H9 (cell line): ENCODE measurements at regions not wholly inside any gene's neighbourhood (a gene's known extent, or its start where the extent isn't known, plus 50 kb on each side); places are given as distances from the start of the nearest gene placed in this dataset.

ENCODE experiments used
- DNase-seq: peaks from one replicate; pipeline ENCODE4 v3.0.0-alpha.2; 2017
- H2AFZ ChIP-seq: one replicate; pipeline ENCODE4 v1.6.1; 2013; ENCODE audit warnings: mild to moderate bottlenecking, low read length, control low read depth, moderate library complexity
- H2AK5ac ChIP-seq: 2 replicates; pipeline ENCODE4 v1.6.1; 2013; ENCODE audit warnings: low read length, control low read depth, mixed read lengths; ENCODE audit not compliant: insufficient read length
- H2BK120ac ChIP-seq: one replicate; pipeline ENCODE4 v1.6.1; 2013; ENCODE audit warnings: low read depth, mild to moderate bottlenecking, low read length, control low read depth, inconsistent platforms; ENCODE audit not compliant: poor library complexity, severe bottlenecking
- H2BK12ac ChIP-seq: 2 replicates; pipeline ENCODE4 v1.6.1; 2013; ENCODE audit warnings: low read length, control low read depth, mixed read lengths, low read depth; ENCODE audit not compliant: insufficient read length
- H2BK15ac ChIP-seq: 2 replicates; pipeline ENCODE4 v1.6.1; 2013; ENCODE audit warnings: low read depth, low read length, control low read depth
- H2BK20ac ChIP-seq: one replicate; pipeline ENCODE4 v1.6.1; 2013; ENCODE audit warnings: low read depth, mild to moderate bottlenecking, low read length, control low read depth, inconsistent platforms; ENCODE audit not compliant: poor library complexity, severe bottlenecking
- H2BK5ac ChIP-seq: 2 replicates; pipeline ENCODE4 v1.6.1; 2013; ENCODE audit warnings: low read length, control low read depth, mixed read lengths; ENCODE audit not compliant: insufficient read length
- H3K14ac ChIP-seq: 2 replicates; pipeline ENCODE4 v1.6.1; 2013; ENCODE audit warnings: low read length, control low read depth; ENCODE audit not compliant: insufficient read depth
- H3K18ac ChIP-seq: 2 replicates; pipeline ENCODE4 v1.6.1; 2013; ENCODE audit warnings: low read depth, mild to moderate bottlenecking, mixed read lengths, low read length, control low read depth; ENCODE audit not compliant: insufficient read length
- H3K23ac ChIP-seq: 2 replicates; pipeline ENCODE4 v1.6.1; 2013; ENCODE audit warnings: low read length, control low read depth, mixed read lengths, low read depth; ENCODE audit not compliant: insufficient read length
- H3K23me2 ChIP-seq: 2 replicates; pipeline ENCODE4 v1.6.1; 2013; ENCODE audit warnings: low read depth, mild to moderate bottlenecking, mixed read lengths, low read length, control low read depth; ENCODE audit not compliant: insufficient read length, poor library complexity, severe bottlenecking
- H3K27ac ChIP-seq: 2 replicates; pipeline ENCODE4 v1.5.1; 2013; ENCODE audit warnings: low read length, control low read depth, mixed read lengths, low read depth; ENCODE audit not compliant: insufficient read length
- H3K27me3 ChIP-seq: 2 replicates; pipeline ENCODE4 v1.6.1; 2013; ENCODE audit warnings: low read length, control low read depth, inconsistent platforms; ENCODE audit not compliant: insufficient read depth
- H3K4ac ChIP-seq: 2 replicates; pipeline ENCODE4 v1.6.1; 2013; ENCODE audit warnings: low read depth, mild to moderate bottlenecking, control low read depth, inconsistent platforms, low read length, moderate library complexity
- H3K4me1 ChIP-seq: 2 replicates; pipeline ENCODE4 v1.6.1; 2013; ENCODE audit warnings: low read length, control low read depth, inconsistent platforms; ENCODE audit not compliant: insufficient read depth
- H3K4me2 ChIP-seq: 2 replicates; pipeline ENCODE4 v1.6.1; 2013; ENCODE audit warnings: low read length, control low read depth, mixed read lengths; ENCODE audit not compliant: insufficient read length, insufficient read depth
- H3K56ac ChIP-seq: 2 replicates; pipeline ENCODE4 v1.6.1; 2013; ENCODE audit warnings: low read depth, mild to moderate bottlenecking, mixed read lengths, low read length, control low read depth; ENCODE audit not compliant: insufficient read length
- H3K79me1 ChIP-seq: 2 replicates; pipeline ENCODE4 v1.6.1; 2013; ENCODE audit warnings: low read depth, mild to moderate bottlenecking, moderate library complexity, low read length, control low read depth, inconsistent platforms; ENCODE audit not compliant: insufficient read depth, poor library complexity, severe bottlenecking
- H3K79me2 ChIP-seq: 2 replicates; pipeline ENCODE4 v1.6.1; 2013; ENCODE audit warnings: low read length, control low read depth, inconsistent platforms; ENCODE audit not compliant: insufficient read depth
- H3K9ac ChIP-seq: 2 replicates; pipeline ENCODE4 v1.6.1; 2013; ENCODE audit warnings: low read length, control low read depth, mixed read lengths; ENCODE audit not compliant: insufficient read length; ENCODE audit errors: extremely low read depth
- H3K9me3 ChIP-seq: one replicate; pipeline ENCODE4 v1.6.1; 2013; ENCODE audit warnings: low read depth, low read length, inconsistent platforms; ENCODE audit not compliant: control insufficient read depth
- H3T11ph ChIP-seq: one replicate; pipeline ENCODE4 v1.6.1; 2013; ENCODE audit warnings: mild to moderate bottlenecking, low read length, control low read depth, inconsistent platforms
- H4K20me1 ChIP-seq: one replicate; pipeline ENCODE4 v1.6.1; 2013; ENCODE audit not compliant: control insufficient read depth, insufficient read length, insufficient read depth
- H4K5ac ChIP-seq: 2 replicates; pipeline ENCODE4 v1.6.1; 2013; ENCODE audit warnings: low read depth, mild to moderate bottlenecking, mixed read lengths, low read length, control low read depth; ENCODE audit not compliant: insufficient read length
- H4K8ac ChIP-seq: replicated peaks from 2 replicates; pipeline ENCODE4 v1.6.1; 2013; ENCODE audit warnings: low read length, control low read depth, mixed read lengths, low read depth; ENCODE audit not compliant: insufficient read length
- H4K91ac ChIP-seq: 2 replicates; pipeline ENCODE4 v1.6.1; 2013; ENCODE audit warnings: low read depth, mild to moderate bottlenecking, moderate library complexity, mixed read lengths, low read length, control low read depth; ENCODE audit not compliant: insufficient read length
- H3K27ac Mint-ChIP-seq, 3 experiments: 2 replicates in 2 of 3; 3 replicates in 1 of 3; pipeline ENCODE4 v1.8.0; 2020 to 2021; ENCODE audit warnings: mixed read lengths in 3 of 3, mild to moderate bottlenecking in 1 of 3, moderate library complexity in 1 of 3
- H3K27me3 Mint-ChIP-seq: 2 replicates; pipeline ENCODE4 v1.8.0; 2021; ENCODE audit warnings: low read depth, mild to moderate bottlenecking, moderate library complexity, mixed read lengths
- H3K36me3 Mint-ChIP-seq, 3 experiments: 2 replicates in 2 of 3; 3 replicates in 1 of 3; pipeline ENCODE4 v1.8.0; 2020 to 2021; ENCODE audit warnings: low read depth in 3 of 3, mixed read lengths in 3 of 3; ENCODE audit not compliant: insufficient read depth in 1 of 3
- H3K4me1 Mint-ChIP-seq, 2 experiments: 2 replicates each; pipeline ENCODE4 v1.8.0; 2020; ENCODE audit warnings: mixed read lengths in 2 of 2
- H3K4me3 Mint-ChIP-seq, 2 experiments: 2 replicates in 1 of 2; 3 replicates in 1 of 2; pipeline ENCODE4 v1.8.0; 2020 to 2021; ENCODE audit warnings: mild to moderate bottlenecking in 2 of 2, mixed read lengths in 2 of 2, moderate library complexity in 1 of 2
- H3K9me3 Mint-ChIP-seq, 2 experiments: 2 replicates in 1 of 2; 3 replicates in 1 of 2; pipeline ENCODE4 v1.8.0; 2020; ENCODE audit warnings: mild to moderate bottlenecking in 2 of 2, mixed read lengths in 2 of 2, moderate library complexity in 1 of 2
- WGBS: extraction: QIAGEN DNeasy Blood & Tissue Kit; methylation state at CpG from one replicate; pipeline ENCODE4 v1.1.7; 2013; ENCODE audit warnings: missing lambda C conversion rate, low lambda C conversion rate, mixed read lengths; ENCODE audit not compliant: insufficient read length; ENCODE audit errors: extremely low coverage; 5-methylcytosine and 5-hydroxymethylcytosine counted together
- TF ChIP-seq, protein P1 (sequence below): fragments of 200-600 bp; sonication (generic); conservative IDR thresholded peaks from 3 replicates; pipeline ENCODE4 v1.8.0; 2021; ENCODE audit warnings: antibody characterized with exemption, mild to moderate bottlenecking

- no peaks in the 10 kb centered on the region; a peak in 1 of 5 replicates for H3K9me3 Mint-ChIP-seq
- no peak overlapping the region for H3K4ac ChIP-seq
- H2BK5ac ChIP-seq = no peak overlapping the region
- H3K14ac ChIP-seq = no peak overlapping the region
- H4K8ac ChIP-seq = no peak overlapping the region
- no peak overlapping the region for H4K91ac ChIP-seq
- no CpG with 5 or more reads among the region's 12 CpGs for WGBS
- H3K27me3 ChIP-seq = no peaks in the 10 kb centered on the region
- no peak overlapping the region for H3K9ac ChIP-seq
- H2AFZ ChIP-seq = no peak overlapping the region
- no peaks in the 10 kb centered on the region for H4K20me1 ChIP-seq
- no peaks in the 10 kb centered on the region for H3K4me1 ChIP-seq
- no peak overlapping the region for H2AK5ac ChIP-seq
- H3K27ac ChIP-seq = no peak overlapping the region
- no peak overlapping the region for H3T11ph ChIP-seq
- H2BK12ac ChIP-seq = no peak overlapping the region
- H3K23ac ChIP-seq = no peak overlapping the region
- H3K4me2 ChIP-seq = no peak overlapping the region
- no peak overlapping the region for H3K4me3 Mint-ChIP-seq
- H2BK120ac ChIP-seq = no peak overlapping the region
- H3K27me3 Mint-ChIP-seq = no peaks in the 10 kb centered on the region; the same call in 1 of the 2 replicates
- no peak overlapping the region for H4K5ac ChIP-seq
- no peaks in the 10 kb centered on the region for H3K23me2 ChIP-seq
- peaks cover 5 to 6% of the 10 kb centered on the region in 2 experiments; a peak in 3 of 4 replicates for H3K4me1 Mint-ChIP-seq
- TF ChIP-seq, protein P1, sequence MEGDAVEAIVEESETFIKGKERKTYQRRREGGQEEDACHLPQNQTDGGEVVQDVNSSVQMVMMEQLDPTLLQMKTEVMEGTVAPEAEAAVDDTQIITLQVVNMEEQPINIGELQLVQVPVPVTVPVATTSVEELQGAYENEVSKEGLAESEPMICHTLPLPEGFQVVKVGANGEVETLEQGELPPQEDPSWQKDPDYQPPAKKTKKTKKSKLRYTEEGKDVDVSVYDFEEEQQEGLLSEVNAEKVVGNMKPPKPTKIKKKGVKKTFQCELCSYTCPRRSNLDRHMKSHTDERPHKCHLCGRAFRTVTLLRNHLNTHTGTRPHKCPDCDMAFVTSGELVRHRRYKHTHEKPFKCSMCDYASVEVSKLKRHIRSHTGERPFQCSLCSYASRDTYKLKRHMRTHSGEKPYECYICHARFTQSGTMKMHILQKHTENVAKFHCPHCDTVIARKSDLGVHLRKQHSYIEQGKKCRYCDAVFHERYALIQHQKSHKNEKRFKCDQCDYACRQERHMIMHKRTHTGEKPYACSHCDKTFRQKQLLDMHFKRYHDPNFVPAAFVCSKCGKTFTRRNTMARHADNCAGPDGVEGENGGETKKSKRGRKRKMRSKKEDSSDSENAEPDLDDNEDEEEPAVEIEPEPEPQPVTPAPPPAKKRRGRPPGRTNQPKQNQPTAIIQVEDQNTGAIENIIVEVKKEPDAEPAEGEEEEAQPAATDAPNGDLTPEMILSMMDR = no peak
- no peaks in the 10 kb centered on the region for H3K9me3 ChIP-seq
- no peaks in the 10 kb centered on the region for H3K79me2 ChIP-seq
- H2BK15ac ChIP-seq = no peak overlapping the region
- H3K18ac ChIP-seq = no peak overlapping the region
- no peak overlapping the region for H2BK20ac ChIP-seq
- H3K27ac Mint-ChIP-seq = no peak overlapping the region
- H3K56ac ChIP-seq = no peak overlapping the region
- DNase-seq = no peak
- H3K79me1 ChIP-seq = no peaks in the 10 kb centered on the region
- H3K36me3 Mint-ChIP-seq = no peaks in the 10 kb centered on the region; a peak in 1 of 7 replicates
Measured at GRCh38 chr12:115137812-115138521, 454.0 kb upstream of the TBX3 start.
